Stimulated activated CD8-positive, alpha-beta memory T cell treated with anti-CD3 and anti-CD28 coated beads, Interleukin-7, amount 100 ng/mL, for 4 hours (primary cell): ENCODE measurements at regions not wholly inside any gene's neighbourhood (a gene's known extent, or its start where the extent isn't known, plus 50 kb on each side); places are given as distances from the start of the nearest gene placed in this dataset.

Source experiments
- DNase-seq, 2 donors: peaks; one replicate each; pipeline ENCODE4 v3.0.0-alpha.2; 2020; ENCODE audit warnings: low read depth in 2 of 2

DNA sequence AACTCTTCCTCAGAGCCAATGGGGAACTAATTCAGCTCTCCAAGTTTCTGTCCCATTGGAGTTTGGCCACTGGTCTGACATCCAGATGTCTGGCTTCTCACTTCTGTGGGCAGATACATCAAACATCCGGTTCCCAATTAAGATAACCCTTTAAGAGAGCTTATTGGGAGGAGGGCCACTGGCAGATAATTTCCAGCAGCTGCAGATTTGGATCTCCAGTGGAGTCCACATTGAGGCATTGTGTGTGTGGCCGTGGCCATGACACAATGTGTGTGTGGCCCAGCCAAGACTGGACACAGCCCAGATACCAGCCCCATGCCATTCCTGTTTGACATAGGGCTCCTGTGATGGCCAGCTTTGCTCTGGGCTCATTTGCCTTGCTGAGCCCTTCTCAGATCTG, 110.5 kb upstream of the MAP1B start:
- DNase-seq: no peak

DNA sequence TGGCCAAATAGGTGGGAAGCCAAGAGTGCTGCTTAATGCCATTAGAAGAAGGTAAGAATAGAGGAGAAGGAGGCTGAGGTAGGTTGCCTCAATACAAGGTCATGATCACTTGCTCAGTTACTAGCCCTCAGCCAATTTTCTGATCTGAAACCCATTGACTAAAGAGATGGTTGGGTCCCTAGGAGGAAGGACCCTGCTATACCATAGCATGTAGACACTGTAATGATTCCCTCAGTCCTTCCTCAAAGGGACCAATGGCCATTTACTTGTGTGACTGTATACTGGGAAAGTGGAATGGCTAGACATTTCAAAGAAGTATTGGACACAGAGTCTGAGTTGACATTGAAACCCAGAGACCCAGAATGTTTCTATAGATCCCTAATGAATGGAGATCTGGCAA, 108.5 kb upstream of the MAP1B start:
- no peak for DNase-seq

DNA sequence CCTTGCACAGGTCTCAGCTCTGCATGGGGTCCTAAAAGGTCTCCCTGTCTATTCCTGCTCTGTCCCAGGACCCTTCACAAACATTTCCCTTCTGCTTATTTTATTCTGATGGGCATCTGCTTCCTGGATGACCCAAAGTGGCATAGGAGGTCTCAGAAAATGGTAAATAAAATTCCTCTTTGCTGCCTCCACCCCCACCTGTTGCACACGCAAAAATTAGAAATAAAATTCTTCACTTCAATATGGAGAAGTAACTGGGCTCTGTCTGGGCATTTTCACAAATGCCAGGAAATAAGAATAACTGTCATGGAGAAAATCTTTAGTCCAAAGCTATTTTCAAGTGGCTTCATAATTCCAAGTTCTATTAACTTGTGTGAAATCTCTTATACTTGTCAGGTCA, 106.6 kb upstream of the MAP1B start:
- no peak for DNase-seq

DNA sequence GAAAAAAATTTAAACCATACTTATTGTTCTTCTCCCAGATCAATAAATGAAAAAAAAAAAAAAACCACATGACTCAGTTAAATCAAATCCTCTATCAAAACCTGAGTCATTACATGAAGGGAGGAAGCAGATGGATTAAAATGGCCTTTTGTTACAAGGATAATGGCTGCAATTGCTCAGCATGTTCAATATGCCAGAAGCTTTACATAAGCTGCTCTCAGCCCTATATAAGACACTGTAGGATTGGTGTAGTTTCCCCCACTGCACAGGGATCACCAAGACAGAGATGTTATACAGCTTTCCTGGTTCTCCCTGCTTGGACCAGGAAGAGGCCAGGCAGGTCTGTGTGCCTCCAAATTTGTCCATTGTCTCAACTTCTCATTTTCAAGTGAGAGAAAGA, 101.6 kb upstream of the MAP1B start:
- no peak for DNase-seq

DNA sequence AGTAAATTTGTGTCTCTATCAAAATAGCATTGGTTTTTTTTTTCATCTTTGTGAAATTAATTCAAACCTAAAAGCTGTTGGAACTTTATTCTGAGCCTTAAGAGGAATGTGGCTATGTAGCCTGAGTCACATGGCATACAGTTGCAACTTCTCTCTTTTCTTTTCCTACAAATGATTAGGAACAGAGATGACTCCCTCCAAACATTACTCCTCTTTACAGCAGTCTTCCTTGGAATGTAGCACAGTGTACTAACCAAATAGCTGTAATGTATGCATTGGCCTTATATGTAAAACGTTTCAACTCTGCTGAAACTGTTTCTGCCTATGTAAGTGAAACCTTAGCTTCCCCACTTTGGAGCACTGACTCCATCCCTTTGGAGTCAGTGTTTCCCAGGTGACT, 100.9 kb upstream of the MAP1B start:
- no peak for DNase-seq

DNA sequence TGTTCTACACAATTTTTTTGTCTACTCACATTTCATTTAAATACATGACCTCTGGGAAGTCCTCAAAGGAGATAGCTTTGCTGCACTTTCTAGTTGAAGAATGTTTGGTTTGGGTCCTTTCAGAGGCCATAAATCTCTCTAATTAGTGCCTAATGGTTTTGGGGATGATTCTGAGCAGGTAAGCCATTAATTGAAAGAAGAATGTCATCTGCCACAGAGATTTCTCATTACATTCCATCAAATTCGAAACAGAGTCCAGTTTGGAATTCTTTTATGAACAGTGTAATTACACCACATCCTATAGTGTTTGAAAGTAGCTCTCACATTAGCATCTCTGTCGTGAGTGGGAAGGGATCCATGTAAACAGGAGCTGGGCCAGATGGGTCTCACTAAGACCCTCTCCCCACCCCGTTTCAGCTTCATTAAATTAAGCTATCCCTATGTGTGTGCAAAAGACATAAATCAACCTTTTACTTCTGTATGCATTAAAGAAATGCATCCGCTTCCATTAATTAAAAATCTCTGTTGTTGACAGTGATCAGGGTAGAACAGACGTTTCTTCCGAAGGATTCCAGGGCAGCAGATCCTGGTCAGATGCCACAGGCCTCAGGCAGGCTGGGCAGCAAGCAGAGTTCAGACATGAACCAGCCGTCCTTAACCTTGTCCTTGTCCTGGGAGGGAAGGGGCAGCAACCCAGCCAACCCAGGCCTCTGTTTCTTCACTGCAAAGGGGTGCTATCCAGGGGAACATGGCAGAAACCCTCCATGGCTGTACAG, 99.8 kb upstream of the MAP1B start:
- no peak for DNase-seq

DNA sequence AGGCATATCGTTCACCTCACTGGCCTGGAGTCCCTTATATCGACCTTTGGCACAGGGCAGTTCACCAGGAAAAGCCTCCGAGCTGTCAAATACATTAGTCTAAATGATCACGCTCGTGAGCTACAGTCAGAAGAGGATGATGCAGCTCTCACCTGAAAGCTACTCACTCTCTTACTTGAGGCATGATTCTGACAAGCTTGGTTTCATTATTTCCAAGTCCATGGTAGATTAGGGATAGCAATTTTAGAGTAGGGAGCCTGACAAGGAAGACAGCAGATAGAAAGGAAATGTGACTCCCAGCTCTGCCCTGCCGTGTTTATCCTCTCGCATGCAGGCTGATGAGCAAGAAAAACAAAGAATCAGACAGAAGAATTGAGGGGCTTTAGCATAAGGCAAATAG, 98.0 kb upstream of the MAP1B start:
- no peak for DNase-seq

DNA sequence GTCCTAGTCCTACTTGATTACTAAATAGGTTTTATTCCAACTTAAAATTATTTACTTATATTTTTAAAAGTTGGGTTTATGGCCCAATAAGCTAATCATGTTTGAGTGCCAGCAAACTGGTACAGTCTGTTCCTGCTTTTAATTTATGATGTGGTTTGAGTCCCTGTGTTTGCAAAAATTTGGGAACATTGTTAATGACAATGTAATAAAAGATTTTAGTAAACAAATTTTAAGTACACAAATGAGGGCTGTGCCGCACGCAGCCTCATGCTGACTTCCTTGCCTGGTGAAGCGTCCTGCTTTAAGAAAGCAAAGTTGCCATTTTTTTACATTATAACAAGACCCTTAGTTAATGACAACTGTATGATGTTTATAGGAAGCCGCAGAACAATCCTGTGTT, 96.8 kb upstream of the MAP1B start:
- no peak for DNase-seq

DNA sequence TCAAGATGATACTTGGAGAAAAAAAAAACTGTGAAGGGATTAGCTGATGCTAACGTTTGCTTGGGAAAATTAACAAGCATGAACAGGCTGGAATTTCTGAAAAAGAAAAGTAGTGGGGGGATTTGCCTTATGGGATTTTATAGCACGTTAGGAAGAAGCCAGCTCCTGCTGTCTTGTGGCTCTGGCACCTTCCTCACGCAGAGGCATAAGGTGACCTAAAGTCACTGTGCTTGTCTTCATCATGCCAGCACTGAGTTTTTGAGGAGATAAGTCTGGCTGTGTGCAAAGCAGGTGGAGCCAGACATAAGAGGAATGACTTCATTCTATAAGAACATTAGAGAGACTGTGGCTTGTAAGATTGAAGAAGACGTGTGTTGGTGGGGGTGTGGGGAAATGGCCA, 94.4 kb upstream of the MAP1B start:
- DNase-seq: no peak

DNA sequence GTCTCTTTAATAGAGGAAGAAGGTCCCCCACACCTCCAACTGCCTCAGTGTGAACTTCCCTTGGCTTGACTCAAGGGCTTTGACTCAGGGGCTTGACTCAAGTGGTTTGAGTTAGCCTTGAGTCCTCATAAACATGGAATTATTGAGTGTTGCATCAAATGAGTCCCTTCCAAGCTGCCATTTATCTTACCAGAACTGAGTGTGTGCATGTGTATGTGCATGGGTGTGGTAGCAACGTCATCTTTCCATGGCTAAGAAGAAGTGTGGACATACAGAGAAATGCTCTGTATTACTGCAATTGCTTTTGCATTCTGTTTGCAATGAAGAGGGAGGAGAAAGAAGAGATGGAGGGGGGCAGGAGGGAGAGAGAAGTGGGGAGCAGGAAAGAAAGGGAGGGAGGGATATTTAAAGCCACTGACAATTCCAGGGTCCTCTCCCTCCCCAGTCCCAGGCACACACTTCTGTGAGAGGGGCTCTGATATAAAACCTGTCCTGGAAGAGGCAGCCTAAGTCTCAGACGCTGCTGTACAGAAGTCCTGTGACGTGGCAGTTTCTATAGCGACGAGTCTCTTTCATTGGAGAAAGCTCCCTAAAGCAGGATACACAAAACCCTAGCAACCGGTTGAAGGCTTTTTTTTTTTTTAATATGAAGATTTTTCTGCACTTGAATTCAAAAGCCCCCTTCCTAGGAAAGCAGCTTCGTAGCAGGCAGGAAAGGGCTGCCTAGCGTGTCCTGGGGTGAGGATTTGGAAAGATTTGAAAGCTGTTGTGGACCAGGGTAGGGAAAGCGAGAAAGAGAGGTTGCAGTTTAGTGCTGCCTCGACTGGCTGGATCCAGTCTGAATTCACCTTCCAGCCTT, 93.3 kb upstream of the MAP1B start:
- no peak for DNase-seq

DNA sequence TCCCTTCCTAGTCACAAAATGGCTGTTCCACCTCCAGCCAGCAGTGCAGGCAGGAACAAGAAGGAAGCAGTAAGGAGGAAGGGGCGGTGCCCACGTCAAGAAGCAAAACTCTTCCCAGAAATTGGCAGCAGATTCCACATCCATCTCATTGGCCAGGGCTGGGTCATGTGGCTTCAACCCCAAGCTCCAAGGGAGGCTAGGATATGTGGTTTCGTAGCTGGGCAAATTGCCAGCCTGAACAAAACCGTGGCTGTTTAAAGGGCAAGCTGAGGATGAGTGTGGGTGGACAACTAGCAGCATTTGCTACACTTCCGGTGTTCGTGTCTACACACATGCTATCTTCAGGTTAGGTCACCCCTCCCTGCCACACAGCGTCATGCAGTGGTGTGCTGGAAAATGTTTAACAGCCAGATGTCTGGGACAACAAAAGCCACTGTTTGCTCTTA, 92.1 kb upstream of the MAP1B start:
- DNase-seq: no peak

DNA sequence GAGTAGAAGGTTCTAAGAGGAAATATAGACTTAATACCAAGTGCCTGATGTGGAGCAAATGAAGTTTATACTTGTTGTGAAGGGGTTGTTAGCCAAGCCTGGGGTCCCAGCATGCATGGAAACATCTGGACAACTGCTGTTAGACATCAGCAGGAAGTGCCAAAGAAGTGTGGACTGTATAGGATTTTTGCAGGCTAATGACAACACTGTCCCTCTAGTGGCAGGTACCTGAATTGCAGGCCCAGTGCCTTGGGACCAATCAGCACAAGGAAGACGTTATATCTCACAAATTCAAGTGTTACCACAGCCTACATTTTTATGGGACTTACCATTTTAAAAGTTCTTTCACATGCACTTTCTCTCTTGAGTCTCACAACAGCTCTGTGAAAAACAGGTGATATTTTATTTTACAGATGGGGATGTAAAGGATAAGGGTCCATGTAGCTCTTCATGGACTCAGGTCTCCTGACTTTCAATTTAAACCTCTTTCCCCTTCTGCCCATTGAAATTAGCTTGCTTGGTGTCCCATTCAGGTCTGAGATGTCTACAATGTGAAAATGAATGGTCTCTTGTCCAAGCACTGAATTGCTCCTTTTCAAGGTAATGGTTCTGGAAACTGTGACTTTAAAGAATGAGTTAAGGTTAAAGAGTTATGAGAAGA, 89.0 kb upstream of the MAP1B start:
- DNase-seq: peak; percentile 21 to 26

DNA sequence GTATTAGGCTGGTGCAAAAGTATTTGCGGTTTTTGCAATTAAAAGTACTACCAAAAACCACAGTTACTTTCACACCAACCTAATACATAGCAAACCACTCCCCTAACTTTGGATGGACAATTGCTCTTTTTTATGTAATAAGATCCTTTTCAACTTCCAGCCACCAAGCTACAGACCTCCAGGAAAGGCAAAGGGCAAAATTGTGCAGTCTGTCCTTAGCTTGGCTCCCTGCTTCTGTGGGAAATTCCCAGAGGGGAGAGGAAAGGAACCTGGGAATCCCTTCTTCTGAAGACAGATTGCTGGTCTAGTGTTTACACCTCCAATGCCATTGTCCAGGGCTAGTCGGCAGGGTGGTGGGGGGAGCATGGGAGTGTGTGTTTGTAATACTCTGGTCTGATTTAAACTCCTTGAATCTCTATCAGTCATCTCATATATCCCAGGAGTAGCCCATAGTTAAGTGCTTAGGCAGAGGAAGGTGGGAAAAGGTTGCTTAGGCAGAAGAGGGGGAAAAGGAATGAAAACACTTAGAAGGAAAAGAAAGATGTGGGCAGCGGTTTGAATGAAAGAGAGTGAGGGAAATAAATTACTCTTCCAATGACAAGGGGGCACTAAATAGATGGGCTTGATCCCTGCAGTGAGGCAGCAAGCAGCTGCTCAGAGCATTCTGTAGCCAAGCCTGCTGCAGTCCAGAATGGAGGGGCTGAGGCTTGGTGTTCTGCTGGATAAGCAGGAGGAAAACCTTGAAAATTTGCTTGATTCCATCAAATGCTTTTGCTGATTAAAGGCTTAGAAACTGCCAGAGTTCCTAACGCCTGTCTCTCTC, 86.9 kb upstream of the MAP1B start:
- no peak for DNase-seq

DNA sequence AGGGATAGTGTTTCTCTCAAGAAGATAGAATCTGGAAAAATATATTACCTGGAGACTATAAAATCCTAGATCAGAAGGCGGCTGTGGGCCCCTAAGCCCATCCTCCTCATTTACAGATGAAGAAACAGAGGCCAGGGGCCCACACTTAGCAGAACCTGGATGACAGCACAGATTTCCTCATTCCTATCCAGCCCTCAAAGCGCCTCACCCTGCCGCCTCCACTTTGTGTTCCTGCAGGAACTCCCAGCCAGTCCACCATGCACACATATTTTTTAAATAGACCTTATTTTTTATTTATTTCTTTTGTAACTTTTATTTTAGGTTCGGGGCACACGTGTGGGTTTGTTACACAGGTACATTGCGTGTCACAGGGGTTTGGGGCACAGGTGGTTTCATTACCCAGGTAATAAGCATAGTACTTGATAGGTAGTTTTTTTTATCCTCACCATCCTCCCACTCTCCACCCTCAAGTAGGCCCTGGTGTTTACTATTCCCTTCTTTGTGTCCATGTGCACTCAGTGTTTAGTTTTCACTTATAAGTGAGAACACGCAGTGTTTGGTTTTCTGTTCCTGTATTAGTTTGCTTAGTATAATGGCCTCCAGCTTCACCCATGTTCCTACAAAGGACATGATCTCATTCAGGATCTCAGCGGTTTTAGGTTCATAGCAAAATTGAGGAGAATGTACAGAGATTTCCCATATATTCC, 85.5 kb upstream of the MAP1B start:
- no peak for DNase-seq

DNA sequence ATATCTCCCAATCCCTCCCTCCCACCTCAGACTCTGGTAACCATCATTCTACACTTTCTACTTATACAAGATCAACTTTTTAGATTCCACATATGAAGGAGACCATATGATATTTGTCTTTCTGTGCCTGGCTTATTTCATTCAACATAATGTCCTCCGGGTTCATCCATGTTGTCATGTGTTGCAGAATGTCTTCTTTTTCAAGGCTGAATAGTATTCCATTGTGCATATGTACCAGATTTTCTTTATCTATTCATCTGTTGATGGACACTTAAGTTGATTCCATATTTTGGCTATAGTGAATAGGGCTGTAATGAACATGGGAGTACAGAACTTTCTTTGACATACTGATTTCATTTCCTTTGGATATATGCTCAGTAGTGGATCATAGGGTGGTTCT, 78.9 kb upstream of the MAP1B start:
- DNase-seq: no peak

DNA sequence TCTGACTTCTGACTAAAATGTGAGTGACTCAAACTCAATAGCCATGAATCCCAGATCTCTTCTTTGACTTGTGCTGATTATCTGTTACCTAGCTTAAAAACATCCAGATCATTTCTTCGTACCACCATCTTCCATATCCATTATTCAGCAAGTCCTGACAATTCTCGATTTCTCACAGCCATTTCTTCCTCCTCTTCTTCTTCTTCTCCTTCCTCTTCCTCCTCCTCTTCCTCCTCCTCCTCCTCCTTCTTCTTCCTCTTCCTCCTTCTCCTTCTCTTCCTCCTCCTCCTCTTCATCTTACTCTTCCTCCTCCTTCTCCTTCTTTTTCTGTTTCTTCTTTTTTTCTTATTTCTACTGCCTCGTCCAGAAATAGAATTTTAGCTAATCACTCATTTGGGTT, 77.0 kb upstream of the MAP1B start:
- no peak for DNase-seq

DNA sequence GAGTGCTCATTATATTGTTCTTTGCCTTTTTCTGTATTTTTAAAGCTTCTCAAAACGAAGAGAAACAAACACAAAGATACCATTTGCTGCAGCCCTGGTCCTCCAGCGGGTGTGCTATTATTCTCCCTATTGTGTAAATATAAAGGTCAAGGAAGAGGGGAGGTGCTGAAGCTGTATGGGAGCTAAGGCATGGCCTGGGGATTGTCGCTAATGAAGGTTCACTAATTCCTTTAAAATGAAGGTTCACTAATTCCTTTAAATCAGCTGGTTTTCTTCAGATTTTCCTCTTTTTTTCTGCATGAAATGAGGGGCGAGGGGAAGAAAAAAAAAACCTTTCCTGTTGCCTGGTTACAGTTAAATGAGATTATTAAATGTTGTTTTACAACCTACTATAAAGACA, 74.5 kb upstream of the MAP1B start:
- no peak for DNase-seq

DNA sequence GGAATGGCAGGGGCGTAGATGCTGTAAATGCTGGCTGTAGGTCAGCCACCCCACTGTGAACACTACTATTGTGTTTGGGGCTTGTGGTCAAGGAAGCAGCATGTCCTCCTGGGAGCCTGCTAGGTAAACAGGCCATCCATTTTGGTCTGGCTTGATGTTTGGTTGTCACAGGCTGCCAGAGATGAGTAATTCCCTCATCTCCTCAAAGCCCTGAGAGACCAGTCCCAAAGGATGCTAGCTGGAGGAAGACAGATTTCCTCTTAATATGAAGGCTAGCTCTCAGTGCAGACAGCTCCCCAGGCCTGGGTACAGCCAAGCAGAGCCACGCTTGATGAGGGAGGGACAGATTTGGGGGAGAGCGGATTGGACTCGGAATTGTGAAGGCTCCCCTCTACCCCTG, 72.5 kb upstream of the MAP1B start:
- no peak for DNase-seq

DNA sequence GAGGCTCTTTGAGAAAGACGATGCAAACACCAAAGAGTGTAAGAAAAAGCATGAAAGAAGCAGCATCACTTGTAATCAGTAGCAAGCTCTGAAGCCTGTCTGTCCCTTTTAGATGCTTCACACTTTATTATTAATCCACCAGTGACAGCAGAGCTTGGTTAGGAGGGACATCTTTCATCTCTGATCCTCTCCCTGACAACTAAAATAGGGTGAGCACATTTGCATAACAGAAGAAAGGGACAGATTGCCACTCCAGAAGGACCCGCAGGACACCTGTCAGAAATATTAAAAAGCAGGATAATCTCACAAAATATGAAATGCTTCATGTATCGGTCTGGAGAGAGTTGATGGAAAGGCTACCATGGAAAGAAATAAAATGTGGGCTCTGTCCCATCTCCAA, 71.4 kb upstream of the MAP1B start:
- no peak for DNase-seq

DNA sequence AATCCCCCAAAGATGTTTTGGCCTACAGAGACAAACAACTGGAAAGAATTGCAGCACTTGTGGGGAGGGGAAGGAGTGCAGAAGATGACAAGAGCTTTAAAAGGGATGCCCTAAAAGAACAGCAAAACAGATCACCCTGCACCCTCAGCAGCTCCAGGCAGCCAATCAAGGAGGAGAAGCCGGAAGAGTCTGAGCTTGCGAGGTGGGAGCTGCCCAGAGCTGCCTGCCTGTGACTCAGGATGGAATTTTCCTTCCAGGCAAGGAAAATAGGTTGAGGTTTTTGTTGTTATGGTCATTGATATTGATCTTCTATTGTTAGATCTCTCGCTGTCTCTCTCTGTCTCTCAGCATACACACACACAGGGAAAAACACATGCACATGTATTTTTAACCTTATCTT, 70.3 kb upstream of the MAP1B start:
- DNase-seq: no peak

DNA sequence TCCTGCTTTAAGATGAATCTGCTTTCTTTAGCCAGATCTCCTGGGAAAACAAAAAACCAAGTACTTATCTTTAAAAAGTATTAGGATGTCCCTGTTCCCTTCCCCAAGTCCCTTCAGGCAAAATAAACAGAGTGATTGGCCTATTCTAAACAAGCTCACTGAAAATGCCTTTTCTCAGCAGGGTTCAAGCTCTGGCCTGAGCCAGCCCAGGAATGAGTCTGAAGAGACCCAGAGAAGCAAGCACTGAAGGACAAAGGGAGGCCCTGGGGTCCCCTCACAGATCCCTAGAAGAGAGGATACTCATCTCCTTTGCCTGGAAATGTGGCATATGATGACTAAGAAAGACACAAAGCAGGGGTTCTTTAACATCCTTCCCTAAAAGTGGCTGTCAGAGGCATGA, 66.8 kb upstream of the MAP1B start:
- DNase-seq: no peak
